HG02610 (cell line): ENCODE measurements at regions not wholly inside any gene's neighbourhood (a gene's known extent, or its start where the extent isn't known, plus 50 kb on each side); places are given as distances from the start of the nearest gene placed in this dataset.

Source experiments
- ATAC-seq: cut with Tn5 transposase; IDR thresholded peaks from one replicate; pipeline ENCODE4 v1.9.1; 2021; ENCODE audit warnings: mild to moderate bottlenecking, moderate library complexity; ENCODE audit not compliant: unreplicated experiment

DNA sequence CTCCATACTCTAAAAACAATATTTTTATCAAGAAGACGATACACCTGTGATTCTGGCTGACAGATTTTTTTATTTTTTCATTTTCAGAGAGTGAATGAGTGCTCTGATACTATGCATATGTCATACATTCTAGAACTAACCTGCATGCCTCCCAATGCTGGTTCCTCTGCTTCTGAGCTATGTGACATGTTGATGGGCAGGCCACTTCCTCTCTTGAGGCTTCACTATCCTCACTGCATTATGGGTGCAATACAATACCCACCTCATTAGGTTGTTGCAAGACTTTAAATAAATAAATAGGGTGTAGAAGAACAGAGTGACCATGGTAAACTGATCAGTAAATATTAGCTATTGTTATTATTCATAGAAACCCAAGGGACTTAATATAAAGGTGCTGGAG lies 408.3 kb downstream of the HNRNPD start:
- ATAC-seq = no peak

DNA sequence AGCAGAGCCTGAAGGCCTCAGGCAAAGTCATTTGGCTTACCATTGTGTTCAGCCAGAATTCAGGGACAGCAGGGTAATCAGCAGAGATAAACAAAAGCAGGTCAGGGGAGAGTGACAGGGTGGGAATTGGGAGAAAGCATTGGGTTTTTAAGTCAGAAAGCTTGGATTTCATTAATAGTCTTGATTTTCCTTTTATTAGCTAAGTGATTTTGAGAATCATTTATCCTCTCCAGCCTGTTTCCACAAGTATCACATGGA lies 410.1 kb downstream of the HNRNPD start:
- ATAC-seq = no peak

- ATAC-seq = no peak
These were observed 410.6 kb downstream of the HNRNPD start for GRCh38 chr4:81963015-81963762.

GRCh38 chr4:81960961-81961360 lies 412.8 kb downstream of the HNRNPD start:
- no peak for ATAC-seq

GRCh38 chr4:81954271-81954670 lies 419.5 kb downstream of the HNRNPD start:
- ATAC-seq = no peak

DNA sequence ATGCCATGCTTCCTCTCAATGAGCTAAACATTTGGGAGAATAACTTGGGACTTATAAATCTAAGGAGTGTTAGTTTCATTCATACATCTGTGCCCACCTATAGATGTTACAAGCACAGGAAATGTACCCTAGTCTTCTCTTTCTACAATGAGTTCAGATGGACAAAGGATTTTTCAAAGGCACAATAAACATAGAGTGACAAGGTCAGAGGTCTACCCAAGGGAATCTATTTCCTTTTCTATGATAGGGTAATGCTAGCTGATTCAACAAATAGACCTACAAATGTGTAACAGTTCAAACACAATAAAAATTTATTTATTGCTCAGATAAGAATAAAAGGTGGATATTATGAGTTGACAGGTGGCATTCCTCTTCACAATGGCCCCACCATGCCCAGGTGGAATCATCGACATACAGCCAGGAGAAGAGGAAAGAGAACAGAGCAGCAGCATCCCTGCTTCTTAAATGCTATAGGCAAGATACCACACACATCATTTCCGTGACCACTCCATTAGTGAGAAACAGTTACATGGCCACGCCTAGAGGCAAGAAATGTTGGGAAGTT lies 421.8 kb downstream of the HNRNPD start:
- no peak for ATAC-seq

DNA sequence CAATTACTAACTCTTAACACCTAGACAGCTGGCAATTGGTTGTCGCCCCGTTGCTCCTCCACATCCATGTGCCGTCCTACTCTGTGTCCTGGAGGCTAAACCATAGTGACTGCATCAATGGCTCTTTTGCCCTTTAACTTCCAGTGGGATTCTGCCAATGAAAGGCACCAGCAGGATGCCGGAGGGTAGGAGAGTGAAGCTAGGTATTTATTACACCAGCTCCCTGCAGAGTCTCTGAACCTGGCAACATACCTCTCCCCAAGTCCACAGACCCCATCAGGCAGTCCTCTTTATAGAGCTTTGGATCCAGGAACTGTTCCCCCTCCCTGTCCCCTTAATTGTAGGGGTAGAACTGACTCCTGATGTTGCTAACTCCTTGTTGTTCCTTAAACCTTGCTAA lies 426.8 kb downstream of the HNRNPD start:
- ATAC-seq = no peak

GRCh38 chr4:81930506-81931238 lies 443.1 kb downstream of the HNRNPD start:
- ATAC-seq = peak; percentile 53

DNA sequence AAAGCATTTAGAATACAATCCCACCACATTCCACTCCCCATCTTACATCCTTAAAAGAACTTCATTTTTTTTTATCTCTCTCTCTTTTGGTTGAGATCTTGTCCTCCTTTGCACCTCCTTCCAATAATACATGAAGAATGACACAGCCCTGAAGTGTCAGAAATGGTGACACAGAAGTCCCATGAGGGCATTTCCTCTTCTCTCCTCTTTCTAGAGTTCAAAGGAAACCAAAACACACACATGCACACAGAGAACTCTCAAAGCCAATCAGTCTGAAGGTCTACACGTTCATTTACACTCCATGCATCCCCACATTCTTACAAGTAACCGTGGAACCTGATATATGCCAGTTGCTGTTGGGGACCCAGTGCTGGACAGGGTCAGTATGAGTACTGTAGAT lies 450.7 kb downstream of the HNRNPD start:
- no peak for ATAC-seq

DNA sequence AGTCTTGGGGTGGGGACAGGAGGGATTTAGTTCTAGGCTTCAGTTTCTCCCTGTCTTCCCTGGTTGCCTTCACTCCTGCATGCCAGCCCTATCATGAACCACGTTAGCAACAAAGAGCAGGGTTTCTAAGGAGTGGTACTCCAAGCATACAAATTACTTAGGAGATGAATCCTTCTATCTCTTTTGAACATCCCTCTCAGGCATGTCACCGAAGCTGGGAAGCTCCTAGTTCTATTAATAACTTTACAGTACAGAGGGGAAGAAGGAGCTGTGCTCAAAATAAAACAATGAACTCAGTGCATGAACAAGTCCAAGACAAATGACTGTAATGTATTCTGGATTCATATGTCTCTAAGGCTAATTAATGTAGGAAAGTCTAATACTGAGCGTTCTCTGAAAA lies 450.6 kb upstream of the RASGEF1B start:
- ATAC-seq = no peak

- no peak for ATAC-seq
These were observed 450.0 kb upstream of the RASGEF1B start for GRCh38 chr4:81921751-81922159.

- ATAC-seq = no peak
These were observed 448.1 kb upstream of the RASGEF1B start for GRCh38 chr4:81919810-81920209.

- ATAC-seq = peak; percentile 62
These were observed 447.5 kb upstream of the RASGEF1B start for GRCh38 chr4:81919223-81919622.

DNA sequence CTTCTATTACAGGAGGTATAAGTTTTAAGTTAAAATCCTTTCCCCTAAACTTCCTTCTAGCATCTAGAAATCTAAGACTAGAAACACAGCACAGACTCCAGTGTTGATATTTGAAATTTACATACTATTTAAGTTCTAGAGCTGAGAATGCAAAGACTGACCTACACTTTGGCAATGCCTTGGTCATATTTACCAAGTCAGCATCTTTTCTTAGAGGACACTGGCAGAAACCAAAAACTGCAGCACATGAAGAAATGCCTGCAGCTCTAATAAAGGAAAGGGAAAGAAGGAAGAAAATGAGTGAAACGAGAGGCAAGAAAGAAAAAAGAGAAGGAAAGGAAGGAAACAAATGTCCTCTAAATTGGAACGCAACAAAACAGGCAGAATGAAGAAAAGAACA lies 443.7 kb upstream of the RASGEF1B start:
- ATAC-seq = no peak

- ATAC-seq = peak; percentile 80
These were observed 442.9 kb upstream of the RASGEF1B start for GRCh38 chr4:81914623-81915022.

DNA sequence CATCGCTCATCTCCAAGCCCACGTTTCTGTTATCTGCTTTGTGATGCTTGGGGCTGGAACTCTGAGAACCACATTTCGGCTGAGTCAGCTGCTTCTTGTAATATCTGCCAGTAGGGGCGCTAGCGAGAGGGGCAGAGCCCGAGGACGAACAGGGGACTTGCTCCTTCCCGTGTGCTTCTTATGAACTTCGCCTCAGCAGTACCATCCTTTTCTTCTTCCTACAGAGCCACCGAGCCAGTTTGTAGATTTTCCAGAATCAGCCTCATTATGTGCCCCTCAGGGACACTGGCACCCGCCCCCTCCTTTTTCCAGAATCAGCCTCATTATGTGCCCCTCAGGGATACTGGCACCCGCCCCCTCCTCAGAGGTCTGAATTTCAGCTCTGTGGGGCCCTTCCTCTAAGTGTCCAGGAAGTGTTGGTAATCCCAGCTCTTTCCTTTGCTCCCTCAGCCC lies 441.7 kb upstream of the RASGEF1B start:
- no peak for ATAC-seq

GRCh38 chr4:81912376-81913030 lies 440.8 kb upstream of the RASGEF1B start:
- no peak for ATAC-seq

GRCh38 chr4:81906905-81907304 lies 435.2 kb upstream of the RASGEF1B start:
- no peak for ATAC-seq

DNA sequence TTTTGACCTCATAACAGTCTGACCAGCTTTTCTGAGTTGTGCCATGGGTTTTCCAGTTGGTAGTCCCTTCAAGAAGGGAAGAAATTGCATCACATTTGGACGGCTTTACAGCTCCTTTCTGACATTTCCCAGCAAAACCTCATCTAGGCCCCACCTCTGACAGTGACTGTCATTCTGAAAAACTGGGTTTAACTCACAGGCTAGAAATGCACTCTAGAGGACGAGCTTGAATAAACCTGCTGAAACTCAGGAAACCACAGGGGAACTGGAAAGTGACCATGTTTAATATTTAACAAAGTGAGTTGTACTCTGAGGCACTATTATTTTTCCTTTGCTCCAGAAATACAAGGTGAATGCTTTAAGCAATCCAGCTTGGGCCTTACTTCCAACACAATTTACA lies 434.3 kb upstream of the RASGEF1B start:
- ATAC-seq = peak; percentile 98

GRCh38 chr4:81904121-81904520 lies 432.4 kb upstream of the RASGEF1B start:
- no peak for ATAC-seq

DNA sequence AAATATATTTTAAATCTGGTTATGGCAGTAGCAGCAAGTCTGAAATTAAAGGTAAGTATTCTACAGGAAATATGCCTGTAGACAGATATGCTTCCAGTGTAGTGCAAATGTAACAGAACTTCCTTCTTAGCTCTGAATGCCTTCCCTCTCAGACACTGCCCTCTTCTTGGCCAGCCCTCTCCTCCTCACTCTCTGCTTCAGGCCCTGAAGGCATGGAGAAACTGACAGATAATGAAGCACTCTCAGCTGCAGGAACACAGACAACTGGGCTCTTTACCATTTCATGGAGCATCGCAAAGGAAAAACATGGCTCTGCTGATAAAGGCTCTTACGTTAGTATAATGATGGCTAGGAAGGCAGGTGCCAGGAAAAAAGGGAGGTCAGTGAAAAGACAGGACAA lies 431.5 kb upstream of the RASGEF1B start:
- no peak for ATAC-seq
